Neural progenitor cell (in vitro differentiated cells): ENCODE measurements at regions not wholly inside any gene's neighbourhood (a gene's known extent, or its start where the extent isn't known, plus 50 kb on each side); places are given as distances from the start of the nearest gene placed in this dataset.

Experiments used
- DNase-seq: peaks from one replicate; pipeline ENCODE4 v3.0.0-alpha.2; 2016; ENCODE audit warnings: low spot score
- H2AFZ ChIP-seq: fragments of 200-600 bp; sonication (generic); replicated peaks from 2 replicates; pipeline ENCODE4 v1.6.1; 2016; ENCODE audit warnings: antibody characterized with exemption
- H3F3A ChIP-seq: fragments of 200-600 bp; sonication (generic); 2 replicates; pipeline ENCODE4 v1.6.1; 2016; ENCODE audit warnings: antibody characterized with exemption, low read depth
- H3K27ac ChIP-seq: fragments of 200-600 bp; sonication (generic); 2 replicates; pipeline ENCODE4 v1.5.1; 2016; ENCODE audit warnings: mild to moderate bottlenecking
- H3K27me3 ChIP-seq: fragments of 200-600 bp; sonication (generic); 2 replicates; pipeline ENCODE4 v1.6.1; 2016; ENCODE audit warnings: mild to moderate bottlenecking, moderate library complexity
- H3K36me3 ChIP-seq: fragments of 200-600 bp; sonication (generic); 2 replicates; pipeline ENCODE4 v1.5.1; 2016
- H3K4me1 ChIP-seq: fragments of 200-600 bp; sonication (generic); 2 replicates; pipeline ENCODE4 v1.6.1; 2016; ENCODE audit warnings: mixed run types
- H3K4me2 ChIP-seq: fragments of 200-600 bp; sonication (generic); 2 replicates; pipeline ENCODE4 v1.6.1; 2016
- H3K4me3 ChIP-seq: fragments of 200-600 bp; sonication (generic); 2 replicates; pipeline ENCODE4 v1.5.1; 2016
- H3K79me2 ChIP-seq: fragments of 200-600 bp; sonication (generic); 2 replicates; pipeline ENCODE4 v1.6.1; 2016; ENCODE audit warnings: low read depth
- H3K9ac ChIP-seq: fragments of 200-600 bp; sonication (generic); 2 replicates; pipeline ENCODE4 v1.6.1; 2016
- H3K9me3 ChIP-seq: fragments of 200-600 bp; sonication (generic); 2 replicates; pipeline ENCODE4 v1.5.1; 2016; ENCODE audit warnings: low read depth
- H4K20me1 ChIP-seq: fragments of 200-600 bp; sonication (generic); 2 replicates; pipeline ENCODE4 v1.6.1; 2016; ENCODE audit warnings: low read depth
- H3K27ac Mint-ChIP-seq: 3 replicates; pipeline ENCODE4 v1.8.0; 2021; ENCODE audit warnings: mixed read lengths
- H3K27me3 Mint-ChIP-seq: 2 replicates; pipeline ENCODE4 v1.8.0; 2022; ENCODE audit warnings: low read depth, mild to moderate bottlenecking, inconsistent platforms, moderate library complexity, mixed read lengths; ENCODE audit not compliant: insufficient read depth
- H3K36me3 Mint-ChIP-seq: 3 replicates; pipeline ENCODE4 v1.8.0; 2021; ENCODE audit warnings: mixed read lengths
- H3K4me1 Mint-ChIP-seq: 3 replicates; pipeline ENCODE4 v1.8.0; 2021; ENCODE audit warnings: mixed read lengths
- H3K4me3 Mint-ChIP-seq: 3 replicates; pipeline ENCODE4 v1.8.0; 2021; ENCODE audit warnings: mild to moderate bottlenecking, moderate library complexity, mixed read lengths
- H3K9me3 Mint-ChIP-seq: 3 replicates; pipeline ENCODE4 v1.8.0; 2020; ENCODE audit warnings: mixed read lengths
- EZH2 ChIP-seq: fragments of 200-600 bp; sonication (generic); IDR thresholded peaks from 2 replicates; pipeline ENCODE4 v1.6.1; 2017; ENCODE audit warnings: antibody characterized with exemption, mild to moderate bottlenecking, moderate library complexity
- EZH2phosphoT487 ChIP-seq: fragments of 200-600 bp; sonication (generic); IDR thresholded peaks from 2 replicates; pipeline ENCODE4 v1.6.1; 2017; ENCODE audit warnings: antibody characterized with exemption
- TF ChIP-seq, protein P1 (sequence below): fragments of 200-600 bp; sonication (generic); IDR thresholded peaks from 2 replicates; pipeline ENCODE4 v1.5.1; 2017; ENCODE audit warnings: antibody characterized with exemption, mild to moderate bottlenecking

- Mint-ChIP-seq H3K27ac (no peak overlapping the region), H3K9me3 (no peaks in the 10 kb centered on the region), H3K27me3 (no peaks in the 10 kb centered on the region), H3K4me3 (no peak overlapping the region), H3K4me1 (peaks cover 13% of the 10 kb centered on the region), H3K36me3 (no peaks in the 10 kb centered on the region)
- TF ChIP-seq EZH2 (no peak), EZH2phosphoT487 (no peak)
- TF ChIP-seq, protein P1, sequence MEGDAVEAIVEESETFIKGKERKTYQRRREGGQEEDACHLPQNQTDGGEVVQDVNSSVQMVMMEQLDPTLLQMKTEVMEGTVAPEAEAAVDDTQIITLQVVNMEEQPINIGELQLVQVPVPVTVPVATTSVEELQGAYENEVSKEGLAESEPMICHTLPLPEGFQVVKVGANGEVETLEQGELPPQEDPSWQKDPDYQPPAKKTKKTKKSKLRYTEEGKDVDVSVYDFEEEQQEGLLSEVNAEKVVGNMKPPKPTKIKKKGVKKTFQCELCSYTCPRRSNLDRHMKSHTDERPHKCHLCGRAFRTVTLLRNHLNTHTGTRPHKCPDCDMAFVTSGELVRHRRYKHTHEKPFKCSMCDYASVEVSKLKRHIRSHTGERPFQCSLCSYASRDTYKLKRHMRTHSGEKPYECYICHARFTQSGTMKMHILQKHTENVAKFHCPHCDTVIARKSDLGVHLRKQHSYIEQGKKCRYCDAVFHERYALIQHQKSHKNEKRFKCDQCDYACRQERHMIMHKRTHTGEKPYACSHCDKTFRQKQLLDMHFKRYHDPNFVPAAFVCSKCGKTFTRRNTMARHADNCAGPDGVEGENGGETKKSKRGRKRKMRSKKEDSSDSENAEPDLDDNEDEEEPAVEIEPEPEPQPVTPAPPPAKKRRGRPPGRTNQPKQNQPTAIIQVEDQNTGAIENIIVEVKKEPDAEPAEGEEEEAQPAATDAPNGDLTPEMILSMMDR, result no peak
- Histone ChIP-seq H3K27ac (no peak overlapping the region), H3K4me3 (no peak overlapping the region), H3K4me2 (no peak overlapping the region), H3K4me1 (no peaks in the 10 kb centered on the region), H3K27me3 (no peaks in the 10 kb centered on the region), H3F3A (no peaks in the 10 kb centered on the region), H4K20me1 (no peaks in the 10 kb centered on the region), H3K9ac (no peak overlapping the region), H3K9me3 (no peaks in the 10 kb centered on the region), H3K36me3 (no peaks in the 10 kb centered on the region), H3K79me2 (no peaks in the 10 kb centered on the region), H2AFZ (no peak overlapping the region)
- DNase-seq, result no peak
These were observed 1278.5 kb upstream of the ZEB2 start for GRCh38 chr2:145798419-145798818.

DNA sequence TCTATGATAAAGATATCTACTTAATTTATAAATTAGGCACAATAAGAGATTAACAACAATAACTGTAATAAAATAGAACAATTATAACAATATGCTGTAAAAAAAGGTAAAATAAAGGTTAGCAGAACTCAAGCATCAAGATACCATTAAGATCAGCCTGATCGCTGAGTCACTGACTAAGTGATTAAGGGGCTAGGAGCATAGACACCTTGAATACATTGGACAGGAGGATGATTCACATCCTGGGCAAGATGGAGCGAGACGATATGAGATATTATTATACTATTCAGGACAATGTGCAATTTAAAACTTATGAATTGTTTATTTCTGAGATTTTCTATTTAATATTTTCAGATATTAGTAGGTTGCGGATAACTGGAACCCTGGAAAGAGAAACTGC lies 1277.8 kb upstream of the ZEB2 start:
- H3K4me1 ChIP-seq, result no peaks in the 10 kb centered on the region
- H3K36me3 Mint-ChIP-seq, result no peaks in the 10 kb centered on the region
- H3K4me1 Mint-ChIP-seq, result peaks cover 13% of the 10 kb centered on the region
- no peak overlapping the region for H3K27ac ChIP-seq
- H3K9me3 Mint-ChIP-seq, result no peaks in the 10 kb centered on the region
- H3K4me2 ChIP-seq, result no peak overlapping the region
- H3K4me3 Mint-ChIP-seq, result no peak overlapping the region
- H3K79me2 ChIP-seq, result no peaks in the 10 kb centered on the region
- no peak for TF ChIP-seq EZH2phosphoT487
- TF ChIP-seq, protein P1, result no peak
- H3K4me3 ChIP-seq, result no peak overlapping the region
- H3K9me3 ChIP-seq, result no peaks in the 10 kb centered on the region
- H3F3A ChIP-seq, result no peaks in the 10 kb centered on the region
- DNase-seq, result no peak
- H3K9ac ChIP-seq, result no peak overlapping the region
- no peak overlapping the region for H2AFZ ChIP-seq
- no peaks in the 10 kb centered on the region for H3K27me3 Mint-ChIP-seq
- no peaks in the 10 kb centered on the region for H3K36me3 ChIP-seq
- no peaks in the 10 kb centered on the region for H4K20me1 ChIP-seq
- no peak overlapping the region for H3K27ac Mint-ChIP-seq
- H3K27me3 ChIP-seq, result no peaks in the 10 kb centered on the region

GRCh38 chr2:145792745-145793144 lies 1272.8 kb upstream of the ZEB2 start:
- H3K27me3 Mint-ChIP-seq, result peaks cover 2% of the 10 kb centered on the region

More at GRCh38 chr2:145792745-145793144, 1272.8 kb upstream of the ZEB2 start:
- no peak overlapping the region for H3K4me3 Mint-ChIP-seq
- DNase-seq, result no peak
- Histone ChIP-seq H3K4me2 (no peak overlapping the region), H3F3A (no peaks in the 10 kb centered on the region), H3K9me3 (no peaks in the 10 kb centered on the region), H2AFZ (no peak overlapping the region), H3K27ac (no peak overlapping the region), H3K4me1 (no peaks in the 10 kb centered on the region), H3K79me2 (no peaks in the 10 kb centered on the region), H4K20me1 (no peaks in the 10 kb centered on the region), H3K9ac (no peak overlapping the region), H3K36me3 (no peaks in the 10 kb centered on the region), H3K27me3 (no peaks in the 10 kb centered on the region), H3K4me3 (no peak overlapping the region)
- no peaks in the 10 kb centered on the region for H3K4me1 Mint-ChIP-seq
- no peaks in the 10 kb centered on the region for H3K9me3 Mint-ChIP-seq
- no peak overlapping the region for H3K27ac Mint-ChIP-seq
- no peaks in the 10 kb centered on the region for H3K36me3 Mint-ChIP-seq
- TF ChIP-seq, protein P1, result no peak
- no peak for TF ChIP-seq EZH2phosphoT487
- no peak for TF ChIP-seq EZH2
